IMR-90 (cell line): ENCODE measurements at regions not wholly inside any gene's neighbourhood (a gene's known extent, or its start where the extent isn't known, plus 50 kb on each side); places are given as distances from the start of the nearest gene placed in this dataset.
A peak's percentile ranks its signal among the peaks of the same experiment; 100 is the strongest.

Source experiments
- ATAC-seq: fragments of 200-7000 bp; cut with Tn5 transposase; 2 replicates; pipeline ENCODE4 v1.9.1; 2020; ENCODE audit warnings: low read depth, mild to moderate bottlenecking, moderate library complexity
- BruUV-seq: library from RNA; stranded (reverse); fragments of 400-500 nt; replicated peaks from 2 replicates; lab custom pipeline; 2021; lab: Mats Ljungman, UMichigan
- CTCF ChIA-PET: fragments of 300-600 bp; formaldehyde crosslinking; extraction: SDS; loops from one replicate; lab custom pipeline; 2021; ENCODE audit warnings: antibody characterized with exemption; lab: Yijun Ruan, JAX
- POLR2A ChIA-PET: fragments of 300-600 bp; sonication (Branson Sonifier 250); formaldehyde crosslinking; loops from one replicate; lab custom pipeline; 2022; ENCODE audit warnings: antibody characterized with exemption; ENCODE audit not compliant: unreplicated experiment; lab: Charles Lee
- DNase-seq: peaks from one replicate; pipeline ENCODE4 v3.0.0; 2013
- H2AFZ ChIP-seq: replicated peaks from 2 replicates; pipeline ENCODE3; 2013; ENCODE audit warnings: low read length, mild to moderate bottlenecking; ENCODE audit not compliant: poor library complexity
- H2AK5ac ChIP-seq: 2 replicates; pipeline ENCODE4 v1.6.1; 2013; ENCODE audit warnings: low read depth, low read length, inconsistent platforms
- H2AK9ac ChIP-seq: replicated peaks from 2 replicates; pipeline ENCODE3; 2013; ENCODE audit warnings: mild to moderate bottlenecking, low read depth, low read length, moderate library complexity; ENCODE audit not compliant: poor library complexity
- H2BK120ac ChIP-seq: 2 replicates; pipeline ENCODE4 v1.6.1; 2013; ENCODE audit warnings: low read depth, low read length, inconsistent platforms
- H2BK15ac ChIP-seq: 3 replicates; pipeline ENCODE4 v1.6.1; 2013; ENCODE audit warnings: low read depth, low read length, inconsistent platforms
- H2BK20ac ChIP-seq: 2 replicates; pipeline ENCODE4 v1.6.1; 2013; ENCODE audit warnings: low read depth, mild to moderate bottlenecking, inconsistent platforms, low read length, moderate library complexity
- H2BK5ac ChIP-seq: 2 replicates; pipeline ENCODE4 v1.6.1; 2013; ENCODE audit warnings: mild to moderate bottlenecking, low read depth, low read length, inconsistent platforms; ENCODE audit not compliant: poor library complexity, severe bottlenecking
- H3K14ac ChIP-seq: replicated peaks from 2 replicates; pipeline ENCODE4 v1.6.1; 2013; ENCODE audit warnings: low read depth, low read length, inconsistent platforms
- H3K18ac ChIP-seq: 2 replicates; pipeline ENCODE4 v1.6.1; 2013; ENCODE audit warnings: low read depth, low read length, control low read depth
- H3K23ac ChIP-seq: 2 replicates; pipeline ENCODE4 v1.6.1; 2013; ENCODE audit warnings: low read depth, low read length, inconsistent platforms
- H3K27ac ChIP-seq: 2 replicates; pipeline ENCODE4 v1.5.1; 2013; ENCODE audit warnings: mild to moderate bottlenecking, control low read depth, low read length; ENCODE audit not compliant: insufficient read depth
- H3K27me3 ChIP-seq: 2 replicates; pipeline ENCODE4 v1.6.1; 2013; ENCODE audit warnings: low read length; ENCODE audit not compliant: control insufficient read depth, insufficient read depth
- H3K36me3 ChIP-seq: 2 replicates; pipeline ENCODE4 v1.6.1; 2013; ENCODE audit warnings: low read length, mixed read lengths; ENCODE audit not compliant: control insufficient read depth, insufficient read depth
- H3K4ac ChIP-seq: 2 replicates; pipeline ENCODE4 v1.6.1; 2013; ENCODE audit warnings: low read depth, low read length, inconsistent platforms
- H3K4me1 ChIP-seq: 2 replicates; pipeline ENCODE4 v1.6.1; 2013; ENCODE audit warnings: low read length, mixed read lengths; ENCODE audit not compliant: control insufficient read depth, insufficient read depth
- H3K4me2 ChIP-seq: 2 replicates; pipeline ENCODE4 v1.6.1; 2013; ENCODE audit warnings: low read depth, mild to moderate bottlenecking, control low read depth, low read length, moderate library complexity
- H3K4me3 ChIP-seq: 2 replicates; pipeline ENCODE4 v1.5.1; 2013; ENCODE audit warnings: low read depth, mild to moderate bottlenecking, control low read depth, low read length, moderate library complexity; ENCODE audit not compliant: insufficient read depth
- H3K56ac ChIP-seq: 2 replicates; pipeline ENCODE4 v1.6.1; 2013; ENCODE audit warnings: low read length, inconsistent platforms; ENCODE audit not compliant: insufficient read depth; ENCODE audit errors: extremely low read depth
- H3K79me1 ChIP-seq, 2 experiments: 2 replicates each; pipeline ENCODE4 v1.6.1; 2013; ENCODE audit warnings: low read length in 2 of 2, inconsistent platforms in 1 of 2, low read depth in 1 of 2
- H3K9ac ChIP-seq: 2 replicates; pipeline ENCODE4 v1.6.1; 2013; ENCODE audit warnings: low read depth, low read length, control low read depth
- H3K9me1 ChIP-seq: 2 replicates; pipeline ENCODE4 v1.6.1; 2013; ENCODE audit warnings: low read length, inconsistent platforms; ENCODE audit not compliant: insufficient read depth
- H3K9me3 ChIP-seq: 2 replicates; pipeline ENCODE4 v1.6.1; 2013; ENCODE audit warnings: low read length; ENCODE audit not compliant: control insufficient read depth, insufficient read depth
- H4K20me1 ChIP-seq: 2 replicates; pipeline ENCODE4 v1.6.1; 2013; ENCODE audit warnings: low read length, inconsistent platforms; ENCODE audit not compliant: insufficient read depth
- H4K5ac ChIP-seq: 2 replicates; pipeline ENCODE4 v1.6.1; 2013; ENCODE audit warnings: mild to moderate bottlenecking, low read depth, low read length, control low read depth
- H4K8ac ChIP-seq, 2 experiments: 2 replicates each; pipeline ENCODE4 v1.6.1; 2013; ENCODE audit warnings: low read depth in 2 of 2, low read length in 2 of 2, control low read depth in 1 of 2, inconsistent platforms in 1 of 2
- H4K91ac ChIP-seq: 2 replicates; pipeline ENCODE4 v1.6.1; 2013; ENCODE audit warnings: low read depth, low read length, inconsistent platforms; ENCODE audit not compliant: insufficient read depth
- MXI1 ChIP-seq: IDR thresholded peaks from 2 replicates; pipeline ENCODE4 v1.6.1; 2012; ENCODE audit warnings: low read depth, mild to moderate bottlenecking, low read length, moderate library complexity, borderline replicate concordance
- NFE2L2 ChIP-seq: fragments of 150-350 bp; IDR thresholded peaks from 2 replicates; pipeline ENCODE4 v1.6.1; 2016; ENCODE audit warnings: low read depth, mild to moderate bottlenecking, low read length
- RAD21 ChIP-seq: IDR thresholded peaks from 2 replicates; pipeline ENCODE4 v1.6.1; 2012; ENCODE audit warnings: low read length, improper control_type of control experiment
- WGBS, 2 experiments: methylation state at CpG; one replicate each; pipeline versions ENCODE4 v1.1.5 to v1.1.7; 2013; ENCODE audit warnings: missing lambda C conversion rate in 2 of 2; ENCODE audit not compliant: insufficient read length in 1 of 2; ENCODE audit errors: extremely low coverage in 2 of 2; 5-methylcytosine and 5-hydroxymethylcytosine counted together
- dilution Hi-C: fragments of 300-500 bp; cut with HindIII; formaldehyde crosslinking; loops from one replicate; pipeline ENCODE4 v1.14.3; 2018; ENCODE audit warnings: low sequenced_read_pairs; ENCODE audit not compliant: unreplicated experiment
- in situ Hi-C: fragments of 300-500 bp; cut with MboI; formaldehyde crosslinking; loops from 3 replicates; pipeline ENCODE4 v1.14.3; 2019; ENCODE audit warnings: low sequenced_read_pairs, inconsistent platforms, mixed read lengths
- intact Hi-C: fragments of 100-400 bp; cut with micrococcal nuclease; formaldehyde crosslinking; loops from 2 replicates; pipeline ENCODE4 v1.10.0; 2022

GRCh38 chrX:138925330-138925729 lies 213.8 kb upstream of the FGF13 start:
- no peak overlapping the region for H2AFZ ChIP-seq
- no peaks in the 10 kb centered on the region for H3K36me3 ChIP-seq
- POLR2A ChIA-PET: no interaction called here
- WGBS, 2 experiments: no CpG with 5 or more reads among the region's 3 CpGs
- no peaks in the 10 kb centered on the region for H3K9me3 ChIP-seq
- no peak overlapping the region for H3K4me2 ChIP-seq
- no peak overlapping the region for H2BK120ac ChIP-seq
- H2BK5ac ChIP-seq: no peak overlapping the region
- no peak overlapping the region for H2BK20ac ChIP-seq
- no peak overlapping the region for H3K23ac ChIP-seq
- peak; percentile 27 for DNase-seq
- dilution Hi-C loops: no loop called here
- H3K27ac ChIP-seq: no peak overlapping the region
- H3K4ac ChIP-seq: no peak overlapping the region
- no peaks in the 10 kb centered on the region for H4K20me1 ChIP-seq
- intact Hi-C loops: no loop called here
- in situ Hi-C loops: no loop called here
- H2AK5ac ChIP-seq: no peak overlapping the region
- TF ChIP-seq MXI1 (no peak), NFE2L2 (peak; percentile 73), RAD21 (no peak)
- no peak overlapping the region for H3K56ac ChIP-seq
- no peaks in the 10 kb centered on the region for H3K9me1 ChIP-seq
- H4K5ac ChIP-seq: no peak overlapping the region
- H3K14ac ChIP-seq: no peak overlapping the region
- no peak overlapping the region for H3K18ac ChIP-seq
- H4K91ac ChIP-seq: no peak overlapping the region
- no peaks in the 10 kb centered on the region; the same call in 1 of the 2 replicates for H3K27me3 ChIP-seq
- H4K8ac ChIP-seq: no peak overlapping the region
- no peaks in the 10 kb centered on the region for H3K79me1 ChIP-seq
- no peak overlapping the region for H2BK15ac ChIP-seq
- H3K9ac ChIP-seq: no peak overlapping the region
- peak; percentile 72 for ATAC-seq
- H3K4me3 ChIP-seq: no peak overlapping the region
- CTCF ChIA-PET: no interaction called here
- BruUV-seq: no TSS peak
- no peak overlapping the region for H2AK9ac ChIP-seq
- H3K4me1 ChIP-seq: no peaks in the 10 kb centered on the region
